GM12878 (cell line): ENCODE measurements at regions not wholly inside any gene's neighbourhood (a gene's known extent, or its start where the extent isn't known, plus 50 kb on each side); places are given as distances from the start of the nearest gene placed in this dataset.

Experiments used
- EP300 ChIP-seq, 2 experiments: fragments of 150-350 bp in 1 of 2; IDR thresholded peaks; 2 replicates each; pipeline ENCODE4 v1.6.1; 2011 to 2012; ENCODE audit warnings: low read depth in 2 of 2, low read length in 2 of 2, borderline replicate concordance in 1 of 2, improper control_type of control experiment in 1 of 2, inconsistent platforms in 1 of 2; ENCODE audit not compliant: control insufficient read depth in 1 of 2
- YY1 ChIP-seq: IDR thresholded peaks from 2 replicates; pipeline ENCODE4 v1.6.1; 2011; ENCODE audit warnings: low read depth, mild to moderate bottlenecking, low read length

DNA sequence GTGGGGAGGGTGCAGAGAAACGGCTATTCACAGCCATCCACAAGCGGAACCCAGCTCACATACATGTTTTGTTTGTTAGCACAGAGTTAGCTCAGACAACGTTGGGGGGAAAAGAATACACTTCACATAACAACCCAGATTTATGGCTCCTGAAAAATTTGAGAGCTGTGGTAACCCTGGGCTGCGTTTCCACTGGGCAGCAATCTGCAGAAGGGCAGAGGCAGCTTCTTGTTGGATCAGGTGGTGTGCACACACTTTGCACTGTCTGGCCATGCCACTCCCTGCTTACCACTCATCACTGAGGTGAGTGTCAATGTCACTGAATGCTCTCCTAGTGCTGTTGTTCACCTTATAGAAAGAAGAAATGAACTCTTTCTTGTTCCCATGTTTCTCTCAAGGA lies 299.8 kb upstream of the SOX14 start:
- no peak for TF ChIP-seq YY1
- no peak for TF ChIP-seq EP300 (IDR thresholded peaks at IDR 0.05; ENCODE audit: borderline replicate concordance in 1 of 2, control insufficient read depth in 1 of 2, low read depth in 2 of 2, low read length in 2 of 2)
